Gastrocnemius medialis (tissue), 4 donors: ENCODE measurements at regions not wholly inside any gene's neighbourhood (a gene's known extent, or its start where the extent isn't known, plus 50 kb on each side); places are given as distances from the start of the nearest gene placed in this dataset.

Experiments used
- ATAC-seq, 2 donors: fragments of 150-250 bp; one replicate each; pipeline ENCODE4 v1.9.1; 2016
- DNase-seq, 2 donors: peaks; one replicate each; pipeline ENCODE4 v3.0.0-alpha.2; 2019
- H3K27ac ChIP-seq, 4 donors: fragments of 200-600 bp; sonication (generic); 1 replicate in 1 of 4; 2 replicates in 3 of 4; pipeline ENCODE4 v1.5.1; 2016 to 2018; ENCODE audit warnings: mild to moderate bottlenecking in 2 of 4, moderate library complexity in 1 of 4
- H3K27me3 ChIP-seq, 3 donors: fragments of 200-600 bp; sonication (generic) in 2 of 3; 1 replicate in 1 of 3; 2 replicates in 2 of 3; pipeline versions ENCODE4 v1.5.1 to v1.6.0; 2016 to 2019; ENCODE audit warnings: mild to moderate bottlenecking in 1 of 3, moderate library complexity in 1 of 3
- H3K36me3 ChIP-seq, 2 donors: fragments of 200-600 bp; sonication (generic) in 1 of 2; one replicate each; pipeline ENCODE4 v1.5.1; 2017 to 2018
- H3K4me1 ChIP-seq, 2 donors: fragments of 200-600 bp; sonication (generic) in 1 of 2; one replicate each; pipeline ENCODE4 v1.5.1; 2016 to 2017; ENCODE audit warnings: mild to moderate bottlenecking in 2 of 2
- H3K4me3 ChIP-seq, 4 donors: fragments of 200-600 bp; sonication (generic) in 3 of 4; 1 replicate in 1 of 4; 2 replicates in 3 of 4; pipeline ENCODE4 v1.5.1; 2016 to 2019; ENCODE audit warnings: mild to moderate bottlenecking in 2 of 4
- H3K9me3 ChIP-seq, 3 donors: fragments of 200-600 bp; sonication (generic) in 2 of 3; 1 replicate in 1 of 3; 2 replicates in 2 of 3; pipeline ENCODE4 v1.5.1; 2016 to 2019
- POLR2A ChIP-seq, 2 donors: fragments of 450-650 bp; IDR thresholded peaks; one replicate each; pipeline ENCODE4 v1.6.1; 2017; ENCODE audit warnings: antibody characterized with exemption in 2 of 2, mild to moderate bottlenecking in 2 of 2, moderate library complexity in 2 of 2
- in situ Hi-C, 4 donors: fragments of 200-750 bp; cut with MboI; loops; one replicate each; pipeline versions ENCODE4 v1.15.0 to v1.8.0; 2017; ENCODE audit warnings: low sequenced_read_pairs in 4 of 4
- intact Hi-C: fragments of 100-400 bp; cut with DNase I; formaldehyde crosslinking; loops from one replicate; pipeline ENCODE4 v1.15.1; 2023; ENCODE audit warnings: low total_unique reads
- TF ChIP-seq, protein P1 (sequence below), 5 experiments: fragments of 450-650 bp in 3 of 5; fragments of 200-600 bp in 2 of 5; sonication (generic) in 2 of 5; IDR thresholded peaks in 4 of 5; conservative IDR thresholded peaks in 1 of 5; 1 replicate in 4 of 5; 2 replicates in 1 of 5; pipeline ENCODE4 v1.5.1; 2016 to 2019; ENCODE audit warnings: antibody characterized with exemption in 5 of 5, mild to moderate bottlenecking in 3 of 5, moderate library complexity in 3 of 5

- no peak for TF ChIP-seq POLR2A (IDR thresholded peaks at IDR 0.05)
- TF ChIP-seq, protein P1, sequence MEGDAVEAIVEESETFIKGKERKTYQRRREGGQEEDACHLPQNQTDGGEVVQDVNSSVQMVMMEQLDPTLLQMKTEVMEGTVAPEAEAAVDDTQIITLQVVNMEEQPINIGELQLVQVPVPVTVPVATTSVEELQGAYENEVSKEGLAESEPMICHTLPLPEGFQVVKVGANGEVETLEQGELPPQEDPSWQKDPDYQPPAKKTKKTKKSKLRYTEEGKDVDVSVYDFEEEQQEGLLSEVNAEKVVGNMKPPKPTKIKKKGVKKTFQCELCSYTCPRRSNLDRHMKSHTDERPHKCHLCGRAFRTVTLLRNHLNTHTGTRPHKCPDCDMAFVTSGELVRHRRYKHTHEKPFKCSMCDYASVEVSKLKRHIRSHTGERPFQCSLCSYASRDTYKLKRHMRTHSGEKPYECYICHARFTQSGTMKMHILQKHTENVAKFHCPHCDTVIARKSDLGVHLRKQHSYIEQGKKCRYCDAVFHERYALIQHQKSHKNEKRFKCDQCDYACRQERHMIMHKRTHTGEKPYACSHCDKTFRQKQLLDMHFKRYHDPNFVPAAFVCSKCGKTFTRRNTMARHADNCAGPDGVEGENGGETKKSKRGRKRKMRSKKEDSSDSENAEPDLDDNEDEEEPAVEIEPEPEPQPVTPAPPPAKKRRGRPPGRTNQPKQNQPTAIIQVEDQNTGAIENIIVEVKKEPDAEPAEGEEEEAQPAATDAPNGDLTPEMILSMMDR (IDR thresholded peaks at IDR 0.05 in 4 of 5, conservative IDR thresholded peaks at IDR 0.05 in 1 of 5) = no peak
These were observed 599.3 kb upstream of the ZEB2 start for GRCh38 chr2:145119225-145119624.

GRCh38 chr2:145116834-145117725 lies 597.2 kb upstream of the ZEB2 start:
- intact Hi-C loops (no loop called here), in situ Hi-C loops (no loop called here)
- no peak for TF ChIP-seq POLR2A (IDR thresholded peaks at IDR 0.05)
- TF ChIP-seq, protein P1 (IDR thresholded peaks at IDR 0.05 in 4 of 5, conservative IDR thresholded peaks at IDR 0.05 in 1 of 5) = no peak
- DNase-seq (no peak), ATAC-seq (no peak)
- H3K36me3 ChIP-seq = no peaks in the 10 kb centered on the region
- H3K27ac ChIP-seq = no peak overlapping the region
- no peaks in the 10 kb centered on the region for H3K27me3 ChIP-seq
- H3K4me3 ChIP-seq = no peak overlapping the region
- H3K4me1 ChIP-seq = no peaks in the 10 kb centered on the region
- H3K9me3 ChIP-seq = no peaks in the 10 kb centered on the region

More at GRCh38 chr2:145119225-145119624, 599.3 kb upstream of the ZEB2 start:
- Histone ChIP-seq H3K36me3 (no peaks in the 10 kb centered on the region), H3K27me3 (no peaks in the 10 kb centered on the region), H3K4me3 (no peak overlapping the region), H3K4me1 (no peaks in the 10 kb centered on the region), H3K9me3 (no peaks in the 10 kb centered on the region), H3K27ac (no peak overlapping the region)
- intact Hi-C loops (no loop called here), in situ Hi-C loops (no loop called here)
- DNase-seq (no peak), ATAC-seq (no peak)

GRCh38 chr2:145116056-145116455 lies 596.1 kb upstream of the ZEB2 start:
- intact Hi-C loops = no loop called here
- in situ Hi-C loops = no loop called here

DNA sequence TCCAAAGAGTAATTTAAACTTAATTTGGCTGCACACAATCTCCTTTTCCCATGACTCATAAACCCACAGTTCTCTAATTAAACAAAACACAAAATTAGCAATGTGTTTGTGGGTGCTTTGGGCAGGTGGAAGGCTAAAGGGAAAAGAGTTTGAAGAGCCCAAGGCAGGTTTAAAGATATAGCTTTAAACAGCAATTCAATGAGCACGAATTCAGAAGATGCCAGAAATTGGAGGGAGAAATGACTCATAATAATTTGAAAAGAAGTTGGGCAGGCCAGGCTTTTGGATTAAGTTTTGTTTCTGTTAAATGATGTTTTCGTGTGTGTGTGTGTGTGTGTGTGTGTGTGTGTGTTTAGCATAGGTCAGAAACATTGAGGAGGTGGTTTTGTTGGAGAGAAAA lies 594.8 kb upstream of the ZEB2 start:
- H3K27ac ChIP-seq = no peak overlapping the region
- ATAC-seq (no peak), DNase-seq (no peak)
- in situ Hi-C loops = no loop called here
- no peak overlapping the region for H3K4me3 ChIP-seq
- H3K36me3 ChIP-seq = no peaks in the 10 kb centered on the region
- no peaks in the 10 kb centered on the region for H3K9me3 ChIP-seq
- no peak for TF ChIP-seq POLR2A (IDR thresholded peaks at IDR 0.05)
- TF ChIP-seq, protein P1 (IDR thresholded peaks at IDR 0.05 in 4 of 5, conservative IDR thresholded peaks at IDR 0.05 in 1 of 5) = no peak
- no peaks in the 10 kb centered on the region for H3K27me3 ChIP-seq
- no peaks in the 10 kb centered on the region for H3K4me1 ChIP-seq
- intact Hi-C loops = no loop called here

More at GRCh38 chr2:145116056-145116455, 596.1 kb upstream of the ZEB2 start:
- H3K9me3 ChIP-seq = no peaks in the 10 kb centered on the region
- H3K4me1 ChIP-seq = no peaks in the 10 kb centered on the region
- ATAC-seq = no peak
- no peak overlapping the region for H3K4me3 ChIP-seq
- no peaks in the 10 kb centered on the region for H3K36me3 ChIP-seq
- no peaks in the 10 kb centered on the region for H3K27me3 ChIP-seq
- DNase-seq = no peak
- no peak for TF ChIP-seq POLR2A (IDR thresholded peaks at IDR 0.05)
- TF ChIP-seq, protein P1 (IDR thresholded peaks at IDR 0.05 in 4 of 5, conservative IDR thresholded peaks at IDR 0.05 in 1 of 5) = no peak
- no peak overlapping the region for H3K27ac ChIP-seq
